Gastroesophageal sphincter (tissue), 4 donors: ENCODE measurements at regions not wholly inside any gene's neighbourhood (a gene's known extent, or its start where the extent isn't known, plus 50 kb on each side); places are given as distances from the start of the nearest gene placed in this dataset.

ENCODE experiments used
- ATAC-seq: fragments of 150-250 bp; one replicate; pipeline ENCODE4 v1.9.1; 2016; ENCODE audit warnings: mild to moderate bottlenecking, moderate library complexity
- H3K27ac ChIP-seq, 4 donors: fragments of 200-600 bp; sonication (generic) in 3 of 4; 1 replicate in 3 of 4; 2 replicates in 1 of 4; pipeline ENCODE4 v1.5.1; 2016 to 2019
- H3K27me3 ChIP-seq: fragments of 200-600 bp; sonication (generic); one replicate; pipeline ENCODE4 v1.5.1; 2019
- H3K36me3 ChIP-seq, 2 donors: fragments of 200-600 bp; sonication (generic); one replicate each; pipeline ENCODE4 v1.5.1; 2019; ENCODE audit warnings: control low read depth in 1 of 2
- H3K4me1 ChIP-seq, 3 donors: fragments of 200-600 bp; sonication (generic); 1 replicate in 2 of 3; 2 replicates in 1 of 3; pipeline ENCODE4 v1.5.1; 2016 to 2019; ENCODE audit warnings: control low read depth in 2 of 3
- H3K4me3 ChIP-seq, 2 donors: fragments of 200-600 bp; sonication (generic); one replicate each; pipeline ENCODE4 v1.5.1; 2019; ENCODE audit warnings: mild to moderate bottlenecking in 1 of 2, moderate library complexity in 1 of 2
- H3K9me3 ChIP-seq, 3 donors: fragments of 200-600 bp; sonication (generic); one replicate each; pipeline ENCODE4 v1.5.1; 2017 to 2019; ENCODE audit warnings: control low read depth in 2 of 3
- CTCF ChIP-seq, 4 experiments: fragments of 200-600 bp in 2 of 4; fragments of 450-650 bp in 2 of 4; sonication (generic) in 1 of 4; IDR thresholded peaks; one replicate each; pipeline ENCODE4 v1.5.1; 2017 to 2019; ENCODE audit warnings: antibody characterized with exemption in 4 of 4, mild to moderate bottlenecking in 2 of 4, moderate library complexity in 2 of 4
- EP300 ChIP-seq: sonication (generic); formaldehyde crosslinking; IDR thresholded peaks from one replicate; pipeline ENCODE4 v1.6.1; 2017; ENCODE audit warnings: antibody characterized with exemption, mild to moderate bottlenecking
- POLR2A ChIP-seq, 2 donors: fragments of 450-650 bp; IDR thresholded peaks; one replicate each; pipeline ENCODE4 v1.6.1; 2017; ENCODE audit warnings: antibody characterized with exemption in 2 of 2, mild to moderate bottlenecking in 2 of 2, moderate library complexity in 1 of 2
- POLR2AphosphoS5 ChIP-seq: sonication (generic); formaldehyde crosslinking; IDR thresholded peaks from one replicate; pipeline ENCODE4 v1.6.1; 2017; ENCODE audit warnings: antibody characterized with exemption
- WGBS, 2 donors: methylation state at CpG; one replicate each; pipeline ENCODE4 v1.1.5; 2018; ENCODE audit warnings: low coverage in 1 of 2; 5-methylcytosine and 5-hydroxymethylcytosine counted together

- peaks cover 0 to 44% of the 10 kb centered on the region in 2 donors for H3K36me3 ChIP-seq
- H3K4me1 ChIP-seq, result peaks cover 0 to 7% (median 0%) of the 10 kb centered on the region in 3 donors
- no peaks in the 10 kb centered on the region for H3K27me3 ChIP-seq
- no CpG with 5 or more reads among the region's 10 CpGs for WGBS, 2 donors
- peak; percentile 78 for ATAC-seq
- H3K4me3 ChIP-seq, result no peak overlapping the region
- H3K9me3 ChIP-seq, result no peaks in the 10 kb centered on the region
- no peak for TF ChIP-seq POLR2A (IDR thresholded peaks at IDR 0.05)
- peak; percentile 19 for TF ChIP-seq POLR2AphosphoS5
- H3K27ac ChIP-seq, result peak overlapping the region in 2 of 4 donors; percentile 47 to 48
Measured at GRCh38 chr3:127035677-127036076, 52.8 kb downstream of the PLXNA1 start.

GRCh38 chr3:127036209-127037020, 53.5 kb downstream of the PLXNA1 start:
- peak overlapping the region in 1 of 4 donors; percentile 48 for H3K27ac ChIP-seq
- no peaks in the 10 kb centered on the region for H3K27me3 ChIP-seq
- peaks cover 0 to 36% of the 10 kb centered on the region in 2 donors for H3K36me3 ChIP-seq
- no peaks in the 10 kb centered on the region for H3K9me3 ChIP-seq
- WGBS, 2 donors, result 89% methylated on average over 5 of the region's 28 CpGs; no CpG with 5 or more reads in 1 of the 2 donors
- H3K4me1 ChIP-seq, result peaks cover 0 to 7% (median 0%) of the 10 kb centered on the region in 3 donors
- no peak for TF ChIP-seq POLR2AphosphoS5
- TF ChIP-seq EP300, result no peak
- TF ChIP-seq CTCF (IDR thresholded peaks at IDR 0.05), result no peak
- no peak for TF ChIP-seq POLR2A (IDR thresholded peaks at IDR 0.05)
- ATAC-seq, result no peak
- no peak overlapping the region for H3K4me3 ChIP-seq

GRCh38 chr3:127037021-127037400, 54.1 kb downstream of the PLXNA1 start:
- Histone ChIP-seq H3K9me3 (no peaks in the 10 kb centered on the region), H3K4me1 (peaks cover 0 to 7% (median 0%) of the 10 kb centered on the region in 3 donors), H3K4me3 (no peak overlapping the region), H3K27ac (no peak overlapping the region), H3K36me3 (peaks cover 0 to 30% of the 10 kb centered on the region in 2 donors), H3K27me3 (no peaks in the 10 kb centered on the region)
- TF ChIP-seq EP300, result no peak
- WGBS, 2 donors, result 89% methylated on average over 7 of the region's 16 CpGs; no CpG with 5 or more reads in 1 of the 2 donors
- ATAC-seq, result no peak

- Histone ChIP-seq H3K27ac (no peak overlapping the region), H3K27me3 (no peaks in the 10 kb centered on the region), H3K9me3 (no peaks in the 10 kb centered on the region), H3K4me1 (peaks cover 0 to 7% (median 0%) of the 10 kb centered on the region in 3 donors), H3K4me3 (no peak overlapping the region), H3K36me3 (peaks cover 0 to 26% of the 10 kb centered on the region in 2 donors)
- no peak for ATAC-seq
- 53 to 60% methylated on average over 1 to 3 of the region's 11 CpGs for WGBS, 2 donors
- TF ChIP-seq EP300, result no peak
- TF ChIP-seq CTCF (IDR thresholded peaks at IDR 0.05), result no peak
- no peak for TF ChIP-seq POLR2A (IDR thresholded peaks at IDR 0.05)
- no peak for TF ChIP-seq POLR2AphosphoS5
Measured at GRCh38 chr3:127037418-127037841, 54.5 kb downstream of the PLXNA1 start.

GRCh38 chr3:127037971-127038446, 55.1 kb downstream of the PLXNA1 start:
- Histone ChIP-seq H3K4me1 (peaks cover 0 to 12% (median 0%) of the 10 kb centered on the region in 3 donors), H3K27ac (no peak overlapping the region), H3K9me3 (no peaks in the 10 kb centered on the region), H3K4me3 (no peak overlapping the region), H3K27me3 (no peaks in the 10 kb centered on the region), H3K36me3 (peaks cover 0 to 21% of the 10 kb centered on the region in 2 donors)
- ATAC-seq, result no peak
- WGBS, 2 donors, result 40% methylated on average over 1 of the region's 10 CpGs; no CpG with 5 or more reads in 1 of the 2 donors
- TF ChIP-seq EP300, result no peak
- TF ChIP-seq CTCF (IDR thresholded peaks at IDR 0.05), result no peak
- TF ChIP-seq POLR2AphosphoS5, result no peak
- TF ChIP-seq POLR2A (IDR thresholded peaks at IDR 0.05), result no peak
